Hepatocyte (in vitro differentiated cells): ENCODE measurements at regions not wholly inside any gene's neighbourhood (a gene's known extent, or its start where the extent isn't known, plus 50 kb on each side); places are given as distances from the start of the nearest gene placed in this dataset.

ENCODE experiments used
- EZH2phosphoT487 ChIP-seq: fragments of 200-600 bp; sonication (generic); IDR thresholded peaks from one replicate; pipeline ENCODE4 v1.6.1; 2018; ENCODE audit warnings: antibody characterized with exemption, mild to moderate bottlenecking, low read depth, moderate library complexity; ENCODE audit not compliant: unreplicated experiment, severe bottlenecking
- TF ChIP-seq, protein P1 (sequence below): fragments of 200-600 bp; sonication (generic); IDR thresholded peaks from 2 replicates; pipeline ENCODE4 v1.5.1; 2016; ENCODE audit warnings: antibody characterized with exemption, mild to moderate bottlenecking; ENCODE audit not compliant: poor library complexity

DNA sequence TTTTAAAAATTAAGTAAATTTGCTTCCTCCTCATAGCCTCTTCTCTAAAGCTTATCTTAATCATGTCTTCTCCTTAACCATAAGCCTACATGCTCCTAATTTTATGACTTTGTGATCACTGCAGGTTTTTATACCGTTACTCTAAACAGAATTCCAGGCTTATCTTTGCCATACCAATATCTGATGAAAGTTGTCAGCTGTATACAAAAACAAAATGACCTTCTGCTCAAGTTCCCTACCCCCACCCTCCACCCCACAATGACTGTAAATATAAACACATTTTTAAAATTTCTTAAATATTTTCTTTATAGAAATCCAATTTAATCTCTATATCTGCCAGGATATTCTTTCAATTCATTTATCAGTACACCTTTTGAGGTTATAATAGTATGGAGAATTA is 60.5 kb upstream of the SGK1 start:
- no peak for TF ChIP-seq EZH2phosphoT487
- TF ChIP-seq, protein P1, sequence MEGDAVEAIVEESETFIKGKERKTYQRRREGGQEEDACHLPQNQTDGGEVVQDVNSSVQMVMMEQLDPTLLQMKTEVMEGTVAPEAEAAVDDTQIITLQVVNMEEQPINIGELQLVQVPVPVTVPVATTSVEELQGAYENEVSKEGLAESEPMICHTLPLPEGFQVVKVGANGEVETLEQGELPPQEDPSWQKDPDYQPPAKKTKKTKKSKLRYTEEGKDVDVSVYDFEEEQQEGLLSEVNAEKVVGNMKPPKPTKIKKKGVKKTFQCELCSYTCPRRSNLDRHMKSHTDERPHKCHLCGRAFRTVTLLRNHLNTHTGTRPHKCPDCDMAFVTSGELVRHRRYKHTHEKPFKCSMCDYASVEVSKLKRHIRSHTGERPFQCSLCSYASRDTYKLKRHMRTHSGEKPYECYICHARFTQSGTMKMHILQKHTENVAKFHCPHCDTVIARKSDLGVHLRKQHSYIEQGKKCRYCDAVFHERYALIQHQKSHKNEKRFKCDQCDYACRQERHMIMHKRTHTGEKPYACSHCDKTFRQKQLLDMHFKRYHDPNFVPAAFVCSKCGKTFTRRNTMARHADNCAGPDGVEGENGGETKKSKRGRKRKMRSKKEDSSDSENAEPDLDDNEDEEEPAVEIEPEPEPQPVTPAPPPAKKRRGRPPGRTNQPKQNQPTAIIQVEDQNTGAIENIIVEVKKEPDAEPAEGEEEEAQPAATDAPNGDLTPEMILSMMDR = no peak
